GM12878 (cell line): ENCODE measurements at regions not wholly inside any gene's neighbourhood (a gene's known extent, or its start where the extent isn't known, plus 50 kb on each side); places are given as distances from the start of the nearest gene placed in this dataset.

Experiments used
- ATAC-seq: fragments of 200-7000 bp; cut with Tn5 transposase; 3 replicates; pipeline ENCODE4 v1.9.1; 2020; ENCODE audit warnings: mild to moderate bottlenecking, moderate library complexity
- BruUV-seq: library from RNA; stranded (reverse); fragments of 400-500 nt; replicated peaks from 2 replicates; lab custom pipeline; 2021; lab: Mats Ljungman, UMichigan
- CTCF ChIA-PET: fragments of 300-600 bp; sonication (Branson Sonifier 250); formaldehyde crosslinking; extraction: SDS; loops from one replicate; lab custom pipeline; 2021; ENCODE audit warnings: inconsistent platforms; lab: Yijun Ruan, JAX
- POLR2A ChIA-PET: fragments of 350-600 bp; formaldehyde crosslinking; extraction: SDS; loops from one replicate; lab custom pipeline; 2021; ENCODE audit warnings: inconsistent platforms; lab: Charles Lee
- RAD21 ChIA-PET: fragments of 300-600 bp; sonication (Branson Sonifier 250); formaldehyde crosslinking; loops from one replicate; lab custom pipeline; 2023; ENCODE audit warnings: antibody characterized with exemption; ENCODE audit not compliant: unreplicated experiment; lab: Charles Lee
- SMC1A ChIA-PET: fragments of 300-600 bp; sonication (Branson Sonifier 250); formaldehyde crosslinking; loops from one replicate; lab custom pipeline; 2023; ENCODE audit not compliant: unreplicated experiment, uncharacterized antibody; lab: Charles Lee
- DNase-seq: peaks from one replicate; pipeline ENCODE4 v3.0.0-alpha.2; 2011; ENCODE audit warnings: low read depth, low spot score
- FAIRE-seq: peaks from 3 replicates; lab custom pipeline; 2011; peaks lifted over from hg19 to GRCh38; lab: Jason Lieb, UNC
- H2AFZ ChIP-seq: 2 replicates; pipeline ENCODE4 v1.6.0; 2011; ENCODE audit warnings: low read depth, low read length, control low read depth; ENCODE audit not compliant: control insufficient read depth
- H3K27ac ChIP-seq: 2 replicates; pipeline ENCODE4 v1.5.1; 2011; ENCODE audit warnings: control low read depth; ENCODE audit not compliant: control insufficient read depth, insufficient read depth
- H3K27me3 ChIP-seq, 2 experiments: replicated peaks in 1 of 2; 2 replicates each; pipeline versions ENCODE4 v1.6.0 to v1.6.1; 2011; ENCODE audit warnings: low read length in 1 of 2; ENCODE audit not compliant: control insufficient read depth in 2 of 2, insufficient read depth in 2 of 2
- H3K36me3 ChIP-seq, 2 experiments: 2 replicates each; pipeline ENCODE4 v1.5.1; 2011; ENCODE audit warnings: low read length in 1 of 2; ENCODE audit not compliant: control insufficient read depth in 2 of 2, insufficient read depth in 2 of 2
- H3K4me1 ChIP-seq: 2 replicates; pipeline ENCODE4 v1.6.1; 2011; ENCODE audit warnings: mild to moderate bottlenecking, low read length, moderate library complexity, mixed read lengths; ENCODE audit not compliant: control insufficient read depth, insufficient read depth
- H3K4me2 ChIP-seq: 2 replicates; pipeline ENCODE4 v1.6.0; 2011; ENCODE audit warnings: control low read depth; ENCODE audit not compliant: control insufficient read depth, insufficient read depth
- H3K4me3 ChIP-seq: fragments of 200-600 bp; sonication (generic); 2 replicates; pipeline ENCODE4 v1.5.1; 2016
- H3K79me2 ChIP-seq: 2 replicates; pipeline ENCODE4 v1.6.0; 2011; ENCODE audit warnings: low read length; ENCODE audit not compliant: control insufficient read depth, insufficient read depth
- H3K9ac ChIP-seq: 2 replicates; pipeline ENCODE4 v1.8.0; 2011; ENCODE audit warnings: low read length, control low read depth, mixed read lengths; ENCODE audit not compliant: control insufficient read depth, insufficient read depth
- H3K9me3 ChIP-seq: replicated peaks from 3 replicates; pipeline ENCODE4 v1.5.1; 2011; ENCODE audit warnings: mild to moderate bottlenecking, low read length; ENCODE audit not compliant: control insufficient read depth, insufficient read depth
- H4K20me1 ChIP-seq: 2 replicates; pipeline ENCODE4 v1.6.0; 2011; ENCODE audit not compliant: control insufficient read depth, insufficient read depth
- CBX5 ChIP-seq: sonication (generic); IDR thresholded peaks from 2 replicates; pipeline ENCODE4 v1.6.1; 2016; ENCODE audit warnings: low read depth, moderate library complexity, mild to moderate bottlenecking, inconsistent platforms
- E4F1 ChIP-seq: fragments of 450-650 bp; IDR thresholded peaks from 2 replicates; pipeline ENCODE4 v1.6.1; 2018; ENCODE audit warnings: borderline replicate concordance, mild to moderate bottlenecking; ENCODE audit not compliant: partially characterized antibody
- IRF4 ChIP-seq: IDR thresholded peaks from 2 replicates; pipeline ENCODE4 v1.6.1; 2011; ENCODE audit warnings: low read depth, low read length
- KLF5 ChIP-seq: fragments of 450-650 bp; IDR thresholded peaks from 2 replicates; pipeline ENCODE4 v1.6.1; 2014; ENCODE audit warnings: mild to moderate bottlenecking; ENCODE audit not compliant: partially characterized antibody
- POLR2AphosphoS2 ChIP-seq: IDR thresholded peaks from 2 replicates; pipeline ENCODE4 v1.6.1; 2011; ENCODE audit warnings: low read depth, mild to moderate bottlenecking, low read length, improper control_type of control experiment, moderate library complexity
- POU2F2 ChIP-seq: IDR thresholded peaks from 3 replicates; pipeline ENCODE4 v1.6.1; 2011; ENCODE audit warnings: low read depth, mild to moderate bottlenecking, low read length, borderline replicate concordance
- PRDM15 ChIP-seq: fragments of 450-650 bp; formaldehyde crosslinking; IDR thresholded peaks from 2 replicates; pipeline ENCODE4 v1.4.0; 2020; ENCODE audit warnings: mild to moderate bottlenecking, moderate library complexity
- RB1 ChIP-seq: fragments of 450-650 bp; formaldehyde crosslinking; IDR thresholded peaks from 2 replicates; pipeline ENCODE4 v1.6.1; 2017; ENCODE audit warnings: mild to moderate bottlenecking, borderline replicate concordance
- RELA ChIP-seq: fragments of 450-650 bp; IDR thresholded peaks from 2 replicates; pipeline ENCODE4 v1.8.0; 2014; ENCODE audit warnings: borderline replicate concordance; ENCODE audit not compliant: partially characterized antibody
- RFX5 ChIP-seq: IDR thresholded peaks from 2 replicates; pipeline ENCODE4 v1.6.1; 2011; ENCODE audit warnings: low read depth, low read length, improper control_type of control experiment
- ZNF592 ChIP-seq: fragments of 450-650 bp; IDR thresholded peaks from 2 replicates; pipeline ENCODE4 v1.6.1; 2017; ENCODE audit warnings: mild to moderate bottlenecking, moderate library complexity
- WGBS: methylation state at CpG from one replicate; pipeline ENCODE4 v1.1.6; 2016; ENCODE audit warnings: low lambda C conversion rate; ENCODE audit not compliant: insufficient replicate concordance, insufficient coverage; ENCODE audit errors: missing lambda C conversion rate; 5-methylcytosine and 5-hydroxymethylcytosine counted together
- in situ Hi-C: fragments of 300-500 bp; cut with MboI; formaldehyde crosslinking; loops from 9 replicates; pipeline ENCODE4 v1.14.3; 2018; ENCODE audit warnings: mixed read lengths
- intact Hi-C: fragments of 100-400 bp; cut with micrococcal nuclease; formaldehyde crosslinking; loops from one replicate; pipeline ENCODE4 v1.14.2; 2022; ENCODE audit not compliant: unreplicated experiment

- Histone ChIP-seq H4K20me1 (no peaks in the 10 kb centered on the region), H3K4me2 (no peak overlapping the region), H3K27me3 (no peaks in the 10 kb centered on the region), H3K27ac (no peak overlapping the region), H3K36me3 (no peaks in the 10 kb centered on the region), H3K9ac (no peak overlapping the region), H3K4me1 (peaks cover 2% of the 10 kb centered on the region; the same call in 1 of the 2 replicates), H3K79me2 (no peaks in the 10 kb centered on the region), H3K9me3 (no peaks in the 10 kb centered on the region; the same call in 2 of the 3 replicates), H2AFZ (no peak overlapping the region), H3K4me3 (no peak overlapping the region)
- intact Hi-C loops (no loop called here), in situ Hi-C loops (no loop called here)
- ATAC-seq = no peak
- DNase-seq = no peak
- ChIA-PET POLR2A (no interaction called here), SMC1A (interaction anchor here (0.8 to 1.5 kb wide), 6 partner anchors 14 to 346 kb away, joined by 3 to 6 read pairs (median 4); no protein-coding TSS in a partner anchor), CTCF (interaction anchor here (0.7 to 0.9 kb wide), 2 partner anchors 16 to 44 kb away, joined by 3 to 4 read pairs; no protein-coding TSS in a partner anchor), RAD21 (interaction anchor here (0.8 kb wide), 1 partner anchor 115 kb away, joined by 3 read pairs; no protein-coding TSS in a partner anchor)
- FAIRE-seq = no peak
- WGBS = 88% methylated on average over 3 of the region's 3 CpGs
- BruUV-seq = no TSS peak
- TF ChIP-seq E4F1 = no peak
- TF ChIP-seq CBX5 = no peak
- TF ChIP-seq ZNF592 = no peak
- no peak for TF ChIP-seq PRDM15 (CRISPR knock-in tag)
- no peak for TF ChIP-seq IRF4
- no peak for TF ChIP-seq KLF5
- TF ChIP-seq RB1 = no peak
- TF ChIP-seq POLR2AphosphoS2 = no peak
- TF ChIP-seq RELA = no peak
- TF ChIP-seq POU2F2 = no peak
- no peak for TF ChIP-seq RFX5
Measured at GRCh38 chr1:221858818-221859611, 117.1 kb upstream of the DUSP10 start.
